Spleen (tissue), 11 donors: ENCODE measurements at regions not wholly inside any gene's neighbourhood (a gene's known extent, or its start where the extent isn't known, plus 50 kb on each side); places are given as distances from the start of the nearest gene placed in this dataset.

Experiments
- DNase-seq: peaks from one replicate; pipeline ENCODE4 v3.0.0-alpha.2; 2020
- H3K27ac ChIP-seq, 8 donors: fragments of 200-600 bp; sonication (generic) in 7 of 8; 1 replicate in 4 of 8; 2 replicates in 4 of 8; pipeline versions ENCODE4 v1.5.0 to v1.8.0; 2016 to 2021; ENCODE audit warnings: inconsistent platforms in 4 of 8, mild to moderate bottlenecking in 4 of 8, moderate library complexity in 1 of 8
- H3K27me3 ChIP-seq, 7 donors: fragments of 200-600 bp; sonication (generic) in 6 of 7; replicated peaks in 1 of 7; 1 replicate in 4 of 7; 2 replicates in 3 of 7; pipeline versions ENCODE4 v1.5.0 to v1.8.0; 2016 to 2021; ENCODE audit warnings: inconsistent platforms in 3 of 7, mild to moderate bottlenecking in 1 of 7
- H3K36me3 ChIP-seq, 6 donors: fragments of 200-600 bp; sonication (generic) in 5 of 6; 1 replicate in 4 of 6; 2 replicates in 2 of 6; pipeline versions ENCODE4 v1.5.0 to v1.8.0; 2016 to 2021; ENCODE audit warnings: inconsistent platforms in 2 of 6
- H3K4me1 ChIP-seq, 6 donors: fragments of 200-600 bp; sonication (generic) in 5 of 6; 1 replicate in 3 of 6; 2 replicates in 3 of 6; pipeline versions ENCODE4 v1.5.0 to v1.8.0; 2016 to 2021; ENCODE audit warnings: inconsistent platforms in 3 of 6
- H3K4me3 ChIP-seq, 8 donors: fragments of 200-600 bp; sonication (generic) in 7 of 8; 1 replicate in 4 of 8; 2 replicates in 4 of 8; pipeline versions ENCODE4 v1.5.0 to v1.8.0; 2016 to 2021; ENCODE audit warnings: inconsistent platforms in 4 of 8, mild to moderate bottlenecking in 4 of 8, moderate library complexity in 2 of 8
- H3K9me3 ChIP-seq, 8 donors: fragments of 200-600 bp; sonication (generic) in 7 of 8; 1 replicate in 4 of 8; 2 replicates in 4 of 8; pipeline versions ENCODE4 v1.5.0 to v1.8.0; 2016 to 2021; ENCODE audit warnings: inconsistent platforms in 4 of 8
- CTCF ChIP-seq, 11 experiments: fragments of 200-600 bp in 7 of 11; fragments of 450-650 bp in 4 of 11; sonication (generic) in 4 of 11; IDR thresholded peaks in 8 of 11; conservative IDR thresholded peaks in 3 of 11; 1 replicate in 7 of 11; 2 replicates in 4 of 11; pipeline versions ENCODE4 v1.4.0 to v1.8.0; 2016 to 2021; ENCODE audit warnings: antibody characterized with exemption in 11 of 11, inconsistent platforms in 4 of 11, mild to moderate bottlenecking in 1 of 11
- POLR2A ChIP-seq, 3 donors: fragments of 450-650 bp; IDR thresholded peaks; one replicate each; pipeline ENCODE4 v1.5.1; 2017; ENCODE audit warnings: antibody characterized with exemption in 3 of 3, mild to moderate bottlenecking in 1 of 3
- POLR2AphosphoS5 ChIP-seq, 3 donors: sonication (generic); formaldehyde crosslinking; IDR thresholded peaks; one replicate each; pipeline ENCODE4 v1.5.1; 2017; ENCODE audit warnings: antibody characterized with exemption in 3 of 3
- WGBS, 5 donors: extraction: QIAGEN DNeasy Blood & Tissue Kit in 3 of 5; methylation state at CpG; one replicate each; pipeline versions ENCODE4 v1.1.5 to v1.1.7; 2013 to 2018; 5-methylcytosine and 5-hydroxymethylcytosine counted together
- intact Hi-C: fragments of 100-400 bp; cut with DNase I; formaldehyde crosslinking; loops from one replicate; pipeline ENCODE4 v1.15.0; 2023; ENCODE audit warnings: low total_unique reads
- donor health status: healthy with polysubstance abuse.
- donor health status: DM: no; HTN: no; CAD: no; lungs with moderate emphysema.
- donor health status: DM: no; HTN: no; CAD: no.
- donor health status: Bipolar disorder and iron deficiency.
- donor health status: healthy.
- donor health status: DM: no; HTN: no; CAD: no.
- donor health status: DM: yes; HTN: yes; CAD: no.

GRCh38 chr17:52841971-52842370 lies 683.5 kb upstream of the CA10 start:
- TF ChIP-seq POLR2A (IDR thresholded peaks at IDR 0.05) (no peak), CTCF (IDR thresholded peaks at IDR 0.05 in 8 of 11, conservative IDR thresholded peaks at IDR 0.05 in 3 of 11) (no peak), POLR2AphosphoS5 (IDR thresholded peaks at IDR 0.05) (no peak)
- 90 to 96% (median 93%) methylated on average over 12 of the region's 12 CpGs for WGBS, 5 donors
- no peak for DNase-seq
- Histone ChIP-seq H3K27me3 (no peaks in the 10 kb centered on the region), H3K36me3 (no peaks in the 10 kb centered on the region), H3K9me3 (peaks cover 0 to 10% (median 0%) of the 10 kb centered on the region in 8 donors), H3K4me3 (no peak overlapping the region), H3K4me1 (no peaks in the 10 kb centered on the region), H3K27ac (no peak overlapping the region)
- intact Hi-C loops, result no loop called here

- DNase-seq, result no peak
- Histone ChIP-seq H3K27ac (no peak overlapping the region), H3K4me1 (no peaks in the 10 kb centered on the region), H3K4me3 (no peak overlapping the region), H3K27me3 (no peaks in the 10 kb centered on the region), H3K9me3 (peaks cover 0 to 3% (median 0%) of the 10 kb centered on the region in 8 donors), H3K36me3 (no peaks in the 10 kb centered on the region)
- TF ChIP-seq POLR2A (IDR thresholded peaks at IDR 0.05) (no peak), CTCF (IDR thresholded peaks at IDR 0.05 in 8 of 11, conservative IDR thresholded peaks at IDR 0.05 in 3 of 11) (no peak), POLR2AphosphoS5 (IDR thresholded peaks at IDR 0.05) (no peak)
- WGBS, 5 donors, result 76 to 89% (median 85%) methylated on average over 3 of the region's 3 CpGs
- intact Hi-C loops, result no loop called here
Observed at GRCh38 chr17:52837492-52837891, 679.0 kb upstream of the CA10 start.

- Histone ChIP-seq H3K36me3 (no peaks in the 10 kb centered on the region), H3K27ac (no peak overlapping the region), H3K4me1 (no peaks in the 10 kb centered on the region), H3K9me3 (peaks cover 0 to 10% (median 0%) of the 10 kb centered on the region in 8 donors), H3K4me3 (no peak overlapping the region), H3K27me3 (no peaks in the 10 kb centered on the region)
- WGBS, 5 donors, result 92 to 95% (median 93%) methylated on average over 1 of the region's 1 CpG
- intact Hi-C loops, result no loop called here
- TF ChIP-seq CTCF (IDR thresholded peaks at IDR 0.05 in 8 of 11, conservative IDR thresholded peaks at IDR 0.05 in 3 of 11) (no peak), POLR2A (IDR thresholded peaks at IDR 0.05) (no peak), POLR2AphosphoS5 (IDR thresholded peaks at IDR 0.05) (no peak)
- no peak for DNase-seq
Observed at GRCh38 chr17:52831536-52831935, 673.0 kb upstream of the CA10 start.

GRCh38 chr17:52828621-52829020 lies 670.1 kb upstream of the CA10 start:
- Histone ChIP-seq H3K4me3 (no peak overlapping the region), H3K27me3 (no peaks in the 10 kb centered on the region), H3K36me3 (no peaks in the 10 kb centered on the region), H3K27ac (no peak overlapping the region), H3K9me3 (peaks cover 0 to 10% (median 0%) of the 10 kb centered on the region in 8 donors), H3K4me1 (no peaks in the 10 kb centered on the region)
- DNase-seq, result no peak
- TF ChIP-seq CTCF (IDR thresholded peaks at IDR 0.05 in 8 of 11, conservative IDR thresholded peaks at IDR 0.05 in 3 of 11), result no peak
- TF ChIP-seq POLR2A (IDR thresholded peaks at IDR 0.05), result no peak
- TF ChIP-seq POLR2AphosphoS5 (IDR thresholded peaks at IDR 0.05), result no peak
- WGBS, 5 donors, result 79 to 89% (median 86%) methylated on average over 11 of the region's 11 CpGs
- intact Hi-C loops, result no loop called here
